ENCODE measurements at regions not wholly inside any gene's neighbourhood (a gene's known extent, or its start where the extent isn't known, plus 50 kb on each side); places are given as distances from the start of the nearest gene placed in this dataset.

- TF ChIP-seq TSHZ1 (tag by site-specific recombination; IDR thresholded peaks at IDR 0.05; ENCODE audit: borderline replicate concordance) (no peak), CTCF (tag by site-specific recombination; IDR thresholded peaks at IDR 0.05) (no peak), PRDM1 (tag by site-specific recombination; IDR thresholded peaks at IDR 0.05) (no peak), MYNN (tag by site-specific recombination; IDR thresholded peaks at IDR 0.05; ENCODE audit: borderline replicate concordance) (no peak), GFI1B (tag by site-specific recombination; IDR thresholded peaks at IDR 0.05) (no peak), ZXDB (tag by site-specific recombination; IDR thresholded peaks at IDR 0.05) (no peak), YY1 (tag by site-specific recombination; IDR thresholded peaks at IDR 0.05) (no peak), ZNF266 (tag by site-specific recombination; IDR thresholded peaks at IDR 0.05; ENCODE audit: low read depth) (no peak)
Observed at GRCh38 chr11:104679258-104679657, 219.0 kb downstream of the CASP12 start.

Data from HEK293 (cell line).